HL-60 (cell line): ENCODE measurements at regions not wholly inside any gene's neighbourhood (a gene's known extent, or its start where the extent isn't known, plus 50 kb on each side); places are given as distances from the start of the nearest gene placed in this dataset.

Source experiments
- DNase-seq, 2 experiments: peaks; one replicate each; pipeline ENCODE4 v3.0.0-alpha.2; 2010 to 2020; ENCODE audit warnings: low read depth in 1 of 2, low spot score in 1 of 2
- H3K27ac ChIP-seq: fragments of 250-450 bp; sonication (Bioruptor Pico); replicated peaks from 2 replicates; pipeline ENCODE4 v1.5.1; 2020; ENCODE audit warnings: mild to moderate bottlenecking, moderate library complexity
- H3K27me3 ChIP-seq: fragments of 250-450 bp; sonication (Bioruptor Pico); 2 replicates; pipeline ENCODE4 v1.5.1; 2021; ENCODE audit warnings: mild to moderate bottlenecking, moderate library complexity; ENCODE audit not compliant: insufficient read depth, poor library complexity, severe bottlenecking
- H3K4me3 ChIP-seq: replicated peaks from 2 replicates; pipeline ENCODE4 v1.5.1; 2011; ENCODE audit warnings: mild to moderate bottlenecking, control low read depth, low read length; ENCODE audit not compliant: insufficient read depth
- CTCF ChIP-seq: IDR thresholded peaks from one replicate; pipeline ENCODE4 v1.5.1; 2011; ENCODE audit warnings: low read length, control low read depth, inconsistent platforms; ENCODE audit not compliant: insufficient read depth
- GABPA ChIP-seq: IDR thresholded peaks from 2 replicates; pipeline ENCODE4 v1.6.1; 2012; ENCODE audit warnings: low read depth
- POLR2AphosphoS5 ChIP-seq: IDR thresholded peaks from 2 replicates; pipeline ENCODE4 v1.6.1; 2012; ENCODE audit warnings: low read depth
- REST ChIP-seq: IDR thresholded peaks from 2 replicates; pipeline ENCODE4 v1.6.1; 2012; ENCODE audit warnings: low read depth; ENCODE audit not compliant: insufficient replicate concordance
- SPI1 ChIP-seq: IDR thresholded peaks from 2 replicates; pipeline ENCODE4 v1.6.1; 2012; ENCODE audit warnings: low read depth, mild to moderate bottlenecking, borderline replicate concordance

GRCh38 chr10:63718421-63718820 is 197.2 kb downstream of the REEP3 start:
- Histone ChIP-seq H3K4me3 (no peak overlapping the region), H3K27ac (no peak overlapping the region), H3K27me3 (no peaks in the 10 kb centered on the region)
- TF ChIP-seq GABPA (no peak), REST (no peak), CTCF (no peak), POLR2AphosphoS5 (no peak), SPI1 (no peak)
- DNase-seq, result no peak

GRCh38 chr10:63719226-63719856 is 198.1 kb downstream of the REEP3 start:
- DNase-seq, result no peak
- Histone ChIP-seq H3K27me3 (no peaks in the 10 kb centered on the region), H3K4me3 (no peak overlapping the region), H3K27ac (no peak overlapping the region)
- TF ChIP-seq POLR2AphosphoS5 (no peak), CTCF (no peak), SPI1 (no peak), GABPA (no peak), REST (no peak)

GRCh38 chr10:63720072-63720537 is 198.9 kb downstream of the REEP3 start:
- Histone ChIP-seq H3K27ac (no peak overlapping the region), H3K4me3 (no peak overlapping the region), H3K27me3 (no peaks in the 10 kb centered on the region)
- no peak for TF ChIP-seq GABPA
- TF ChIP-seq CTCF, result peak; percentile 92
- DNase-seq, result peak; percentile 36 to 50

- H3K4me3 ChIP-seq, result no peak overlapping the region
- no peak overlapping the region for H3K27ac ChIP-seq
- TF ChIP-seq REST, result no peak
- TF ChIP-seq CTCF, result no peak
- no peak for TF ChIP-seq SPI1
- no peak for TF ChIP-seq POLR2AphosphoS5
- no peak for TF ChIP-seq GABPA
- no peak for DNase-seq
- no peaks in the 10 kb centered on the region for H3K27me3 ChIP-seq
These were observed 199.5 kb downstream of the REEP3 start for GRCh38 chr10:63720676-63721075.
